H9 (cell line): ENCODE measurements at regions not wholly inside any gene's neighbourhood (a gene's known extent, or its start where the extent isn't known, plus 50 kb on each side); places are given as distances from the start of the nearest gene placed in this dataset.

ENCODE experiments used
- DNase-seq: peaks from one replicate; pipeline ENCODE4 v3.0.0-alpha.2; 2017
- H2AFZ ChIP-seq: one replicate; pipeline ENCODE4 v1.6.1; 2013; ENCODE audit warnings: mild to moderate bottlenecking, low read length, control low read depth, moderate library complexity
- H2AK5ac ChIP-seq: 2 replicates; pipeline ENCODE4 v1.6.1; 2013; ENCODE audit warnings: low read length, control low read depth, mixed read lengths; ENCODE audit not compliant: insufficient read length
- H2BK120ac ChIP-seq: one replicate; pipeline ENCODE4 v1.6.1; 2013; ENCODE audit warnings: low read depth, mild to moderate bottlenecking, low read length, control low read depth, inconsistent platforms; ENCODE audit not compliant: poor library complexity, severe bottlenecking
- H2BK12ac ChIP-seq: 2 replicates; pipeline ENCODE4 v1.6.1; 2013; ENCODE audit warnings: low read length, control low read depth, mixed read lengths, low read depth; ENCODE audit not compliant: insufficient read length
- H2BK15ac ChIP-seq: 2 replicates; pipeline ENCODE4 v1.6.1; 2013; ENCODE audit warnings: low read depth, low read length, control low read depth
- H2BK20ac ChIP-seq: one replicate; pipeline ENCODE4 v1.6.1; 2013; ENCODE audit warnings: low read depth, mild to moderate bottlenecking, low read length, control low read depth, inconsistent platforms; ENCODE audit not compliant: poor library complexity, severe bottlenecking
- H2BK5ac ChIP-seq: 2 replicates; pipeline ENCODE4 v1.6.1; 2013; ENCODE audit warnings: low read length, control low read depth, mixed read lengths; ENCODE audit not compliant: insufficient read length
- H3K14ac ChIP-seq: 2 replicates; pipeline ENCODE4 v1.6.1; 2013; ENCODE audit warnings: low read length, control low read depth; ENCODE audit not compliant: insufficient read depth
- H3K18ac ChIP-seq: 2 replicates; pipeline ENCODE4 v1.6.1; 2013; ENCODE audit warnings: low read depth, mild to moderate bottlenecking, mixed read lengths, low read length, control low read depth; ENCODE audit not compliant: insufficient read length
- H3K23ac ChIP-seq: 2 replicates; pipeline ENCODE4 v1.6.1; 2013; ENCODE audit warnings: low read length, control low read depth, mixed read lengths, low read depth; ENCODE audit not compliant: insufficient read length
- H3K23me2 ChIP-seq: 2 replicates; pipeline ENCODE4 v1.6.1; 2013; ENCODE audit warnings: low read depth, mild to moderate bottlenecking, mixed read lengths, low read length, control low read depth; ENCODE audit not compliant: insufficient read length, poor library complexity, severe bottlenecking
- H3K27ac ChIP-seq: 2 replicates; pipeline ENCODE4 v1.5.1; 2013; ENCODE audit warnings: low read length, control low read depth, mixed read lengths, low read depth; ENCODE audit not compliant: insufficient read length
- H3K27me3 ChIP-seq: 2 replicates; pipeline ENCODE4 v1.6.1; 2013; ENCODE audit warnings: low read length, control low read depth, inconsistent platforms; ENCODE audit not compliant: insufficient read depth
- H3K4ac ChIP-seq: 2 replicates; pipeline ENCODE4 v1.6.1; 2013; ENCODE audit warnings: low read depth, mild to moderate bottlenecking, control low read depth, inconsistent platforms, low read length, moderate library complexity
- H3K4me1 ChIP-seq: 2 replicates; pipeline ENCODE4 v1.6.1; 2013; ENCODE audit warnings: low read length, control low read depth, inconsistent platforms; ENCODE audit not compliant: insufficient read depth
- H3K4me2 ChIP-seq: 2 replicates; pipeline ENCODE4 v1.6.1; 2013; ENCODE audit warnings: low read length, control low read depth, mixed read lengths; ENCODE audit not compliant: insufficient read length, insufficient read depth
- H3K56ac ChIP-seq: 2 replicates; pipeline ENCODE4 v1.6.1; 2013; ENCODE audit warnings: low read depth, mild to moderate bottlenecking, mixed read lengths, low read length, control low read depth; ENCODE audit not compliant: insufficient read length
- H3K79me1 ChIP-seq: 2 replicates; pipeline ENCODE4 v1.6.1; 2013; ENCODE audit warnings: low read depth, mild to moderate bottlenecking, moderate library complexity, low read length, control low read depth, inconsistent platforms; ENCODE audit not compliant: insufficient read depth, poor library complexity, severe bottlenecking
- H3K79me2 ChIP-seq: 2 replicates; pipeline ENCODE4 v1.6.1; 2013; ENCODE audit warnings: low read length, control low read depth, inconsistent platforms; ENCODE audit not compliant: insufficient read depth
- H3K9ac ChIP-seq: 2 replicates; pipeline ENCODE4 v1.6.1; 2013; ENCODE audit warnings: low read length, control low read depth, mixed read lengths; ENCODE audit not compliant: insufficient read length; ENCODE audit errors: extremely low read depth
- H3K9me3 ChIP-seq: one replicate; pipeline ENCODE4 v1.6.1; 2013; ENCODE audit warnings: low read depth, low read length, inconsistent platforms; ENCODE audit not compliant: control insufficient read depth
- H3T11ph ChIP-seq: one replicate; pipeline ENCODE4 v1.6.1; 2013; ENCODE audit warnings: mild to moderate bottlenecking, low read length, control low read depth, inconsistent platforms
- H4K20me1 ChIP-seq: one replicate; pipeline ENCODE4 v1.6.1; 2013; ENCODE audit not compliant: control insufficient read depth, insufficient read length, insufficient read depth
- H4K5ac ChIP-seq: 2 replicates; pipeline ENCODE4 v1.6.1; 2013; ENCODE audit warnings: low read depth, mild to moderate bottlenecking, mixed read lengths, low read length, control low read depth; ENCODE audit not compliant: insufficient read length
- H4K8ac ChIP-seq: replicated peaks from 2 replicates; pipeline ENCODE4 v1.6.1; 2013; ENCODE audit warnings: low read length, control low read depth, mixed read lengths, low read depth; ENCODE audit not compliant: insufficient read length
- H4K91ac ChIP-seq: 2 replicates; pipeline ENCODE4 v1.6.1; 2013; ENCODE audit warnings: low read depth, mild to moderate bottlenecking, moderate library complexity, mixed read lengths, low read length, control low read depth; ENCODE audit not compliant: insufficient read length
- H3K27ac Mint-ChIP-seq, 3 experiments: 2 replicates in 2 of 3; 3 replicates in 1 of 3; pipeline ENCODE4 v1.8.0; 2020 to 2021; ENCODE audit warnings: mixed read lengths in 3 of 3, mild to moderate bottlenecking in 1 of 3, moderate library complexity in 1 of 3
- H3K27me3 Mint-ChIP-seq: 2 replicates; pipeline ENCODE4 v1.8.0; 2021; ENCODE audit warnings: low read depth, mild to moderate bottlenecking, moderate library complexity, mixed read lengths
- H3K36me3 Mint-ChIP-seq, 3 experiments: 2 replicates in 2 of 3; 3 replicates in 1 of 3; pipeline ENCODE4 v1.8.0; 2020 to 2021; ENCODE audit warnings: low read depth in 3 of 3, mixed read lengths in 3 of 3; ENCODE audit not compliant: insufficient read depth in 1 of 3
- H3K4me1 Mint-ChIP-seq, 2 experiments: 2 replicates each; pipeline ENCODE4 v1.8.0; 2020; ENCODE audit warnings: mixed read lengths in 2 of 2
- H3K4me3 Mint-ChIP-seq, 2 experiments: 2 replicates in 1 of 2; 3 replicates in 1 of 2; pipeline ENCODE4 v1.8.0; 2020 to 2021; ENCODE audit warnings: mild to moderate bottlenecking in 2 of 2, mixed read lengths in 2 of 2, moderate library complexity in 1 of 2
- H3K9me3 Mint-ChIP-seq, 2 experiments: 2 replicates in 1 of 2; 3 replicates in 1 of 2; pipeline ENCODE4 v1.8.0; 2020; ENCODE audit warnings: mild to moderate bottlenecking in 2 of 2, mixed read lengths in 2 of 2, moderate library complexity in 1 of 2
- CTCF ChIP-seq: fragments of 200-600 bp; sonication (generic); conservative IDR thresholded peaks from 3 replicates; pipeline ENCODE4 v1.8.0; 2021; ENCODE audit warnings: antibody characterized with exemption, mild to moderate bottlenecking
- WGBS: extraction: QIAGEN DNeasy Blood & Tissue Kit; methylation state at CpG from one replicate; pipeline ENCODE4 v1.1.7; 2013; ENCODE audit warnings: missing lambda C conversion rate, low lambda C conversion rate, mixed read lengths; ENCODE audit not compliant: insufficient read length; ENCODE audit errors: extremely low coverage; 5-methylcytosine and 5-hydroxymethylcytosine counted together

GRCh38 chr11:19646308-19646707 is 66.3 kb upstream of the NAV2 start:
- Histone ChIP-seq H2BK20ac (no peak overlapping the region), H3K9ac (no peak overlapping the region), H2BK12ac (no peak overlapping the region), H3K4ac (no peak overlapping the region), H3K4me1 (no peaks in the 10 kb centered on the region), H3K27me3 (no peaks in the 10 kb centered on the region), H2BK5ac (no peak overlapping the region), H3K4me2 (no peak overlapping the region), H4K91ac (no peak overlapping the region), H3K23ac (no peak overlapping the region), H3K14ac (no peak overlapping the region), H3K23me2 (no peaks in the 10 kb centered on the region), H2BK15ac (no peak overlapping the region), H4K5ac (no peak overlapping the region), H4K20me1 (no peaks in the 10 kb centered on the region), H3K56ac (no peak overlapping the region), H2AK5ac (no peak overlapping the region), H3K27ac (no peak overlapping the region), H3K9me3 (no peaks in the 10 kb centered on the region), H3K18ac (no peak overlapping the region), H3K79me1 (no peaks in the 10 kb centered on the region), H2BK120ac (no peak overlapping the region), H4K8ac (no peak overlapping the region), H2AFZ (no peak overlapping the region), H3T11ph (no peak overlapping the region), H3K79me2 (no peaks in the 10 kb centered on the region)
- H3K27me3 Mint-ChIP-seq, result peaks cover 3% of the 10 kb centered on the region; the same call in 1 of the 2 replicates
- H3K4me1 Mint-ChIP-seq, result peaks cover 0 to 3% of the 10 kb centered on the region in 2 experiments; a peak in 1 of 4 replicates
- WGBS, result no CpG with 5 or more reads among the region's 1 CpG
- H3K9me3 Mint-ChIP-seq, result no peaks in the 10 kb centered on the region
- TF ChIP-seq CTCF, result no peak
- H3K4me3 Mint-ChIP-seq, result no peak overlapping the region
- DNase-seq, result no peak
- H3K27ac Mint-ChIP-seq, result no peak overlapping the region
- no peaks in the 10 kb centered on the region for H3K36me3 Mint-ChIP-seq
